NCI-H1417 (cell line): ENCODE measurements at regions not wholly inside any gene's neighbourhood (a gene's known extent, or its start where the extent isn't known, plus 50 kb on each side); places are given as distances from the start of the nearest gene placed in this dataset.
"Not testable (repeated sequence)": the region's sequence is repeated elsewhere in the genome, so short reads cannot be mapped to it uniquely, and the experiment has no call there.

ENCODE experiments used
- DNase-seq, 3 experiments: peaks; one replicate each; lab custom pipeline; 2025; lab: John Stamatoyannopoulos, UW

DNA sequence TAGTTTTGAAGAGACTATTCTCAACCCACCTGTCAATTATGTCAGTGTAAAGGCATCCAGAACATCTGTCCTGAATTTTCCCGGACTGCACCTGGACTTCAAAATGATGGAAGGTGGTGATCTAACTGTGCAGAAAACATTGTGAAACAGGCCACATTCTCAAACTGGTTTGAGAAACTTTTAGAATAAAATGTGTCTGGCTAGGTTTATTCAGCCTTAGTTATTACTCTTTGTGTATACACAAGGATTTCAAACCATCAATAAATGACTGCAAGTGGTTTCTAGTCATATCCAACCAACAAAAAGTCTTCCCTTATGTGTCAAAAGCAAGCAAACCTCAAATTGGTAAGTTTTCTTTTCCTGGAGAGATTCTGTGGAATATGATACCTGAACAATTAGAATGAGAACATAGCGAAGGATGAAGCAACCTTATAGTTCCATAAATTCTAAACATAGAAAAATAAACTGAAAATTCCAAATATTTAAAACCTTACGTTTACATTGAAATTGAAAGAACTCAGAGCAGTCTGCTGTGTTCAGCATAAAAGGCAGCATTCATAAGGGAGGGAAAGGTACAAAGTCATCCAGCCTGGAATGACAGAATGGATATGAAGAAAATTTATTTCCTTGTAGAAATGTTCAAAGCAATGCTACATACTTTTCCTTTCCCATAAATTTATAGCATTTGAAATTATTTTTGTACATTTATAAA lies 306.6 kb upstream of the TGFBR2 start:
- DNase-seq = no peak

GRCh38 chr3:30300809-30301208 lies 305.6 kb upstream of the TGFBR2 start:
- no peak for DNase-seq

DNA sequence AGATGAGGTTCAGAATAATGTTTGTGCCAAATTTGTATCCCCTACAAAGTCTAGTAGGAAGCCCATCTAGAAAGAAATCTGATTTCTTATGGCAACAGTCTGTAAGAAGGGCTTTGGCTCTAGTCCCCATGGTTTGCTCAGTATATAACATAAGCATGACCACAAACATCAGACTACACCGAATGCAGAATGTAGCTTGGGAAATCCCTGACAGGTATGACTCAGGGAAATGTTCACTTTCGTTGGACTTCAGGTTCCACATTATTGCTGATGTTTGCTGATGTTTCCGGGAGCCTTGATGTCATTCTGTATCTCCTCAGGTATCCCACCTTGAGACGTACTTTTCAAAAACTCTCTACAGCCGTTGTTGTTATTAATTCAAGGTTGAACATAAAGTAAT lies 304.4 kb upstream of the TGFBR2 start:
- DNase-seq = no peak

DNA sequence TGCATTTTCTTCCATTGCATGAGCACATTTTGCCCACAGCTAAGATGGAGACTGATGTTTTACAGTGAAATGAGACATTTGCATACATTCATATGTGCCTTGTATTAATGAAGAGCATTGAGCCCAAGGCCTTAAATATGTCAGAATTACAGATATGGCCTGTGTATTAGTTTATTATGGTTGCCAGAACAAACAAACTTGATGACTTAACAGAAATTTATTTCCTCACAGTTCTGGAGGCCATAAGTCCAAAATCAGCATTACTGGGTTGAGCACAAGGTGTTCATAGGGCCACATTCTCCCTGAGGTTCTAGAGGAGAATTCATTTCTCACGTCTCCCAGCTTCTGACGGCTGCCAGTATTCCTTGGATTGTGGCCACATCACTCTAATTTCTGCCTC lies 302.6 kb upstream of the TGFBR2 start:
- no peak for DNase-seq

- DNase-seq = no peak
Measured at GRCh38 chr3:30305021-30305420, 301.4 kb upstream of the TGFBR2 start.

DNA sequence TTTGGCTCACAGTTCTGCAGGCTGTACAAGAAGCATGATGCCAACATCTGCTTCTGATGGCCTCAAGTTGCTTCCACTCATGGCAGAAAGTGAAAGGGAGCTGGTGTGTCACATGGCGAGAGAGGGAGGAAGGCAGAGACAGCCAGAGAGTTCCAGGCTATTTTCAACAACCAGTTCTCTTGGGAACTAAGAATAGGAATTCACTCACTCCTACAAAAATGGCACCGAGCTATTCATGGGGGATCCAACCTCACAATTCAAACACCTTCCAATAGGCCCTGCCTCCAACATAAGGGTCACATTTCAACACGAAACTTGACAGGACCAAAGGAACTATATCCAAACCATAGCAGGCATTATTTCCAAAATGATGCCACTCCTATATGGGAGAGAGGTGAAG lies 299.5 kb upstream of the TGFBR2 start:
- no peak for DNase-seq

DNA sequence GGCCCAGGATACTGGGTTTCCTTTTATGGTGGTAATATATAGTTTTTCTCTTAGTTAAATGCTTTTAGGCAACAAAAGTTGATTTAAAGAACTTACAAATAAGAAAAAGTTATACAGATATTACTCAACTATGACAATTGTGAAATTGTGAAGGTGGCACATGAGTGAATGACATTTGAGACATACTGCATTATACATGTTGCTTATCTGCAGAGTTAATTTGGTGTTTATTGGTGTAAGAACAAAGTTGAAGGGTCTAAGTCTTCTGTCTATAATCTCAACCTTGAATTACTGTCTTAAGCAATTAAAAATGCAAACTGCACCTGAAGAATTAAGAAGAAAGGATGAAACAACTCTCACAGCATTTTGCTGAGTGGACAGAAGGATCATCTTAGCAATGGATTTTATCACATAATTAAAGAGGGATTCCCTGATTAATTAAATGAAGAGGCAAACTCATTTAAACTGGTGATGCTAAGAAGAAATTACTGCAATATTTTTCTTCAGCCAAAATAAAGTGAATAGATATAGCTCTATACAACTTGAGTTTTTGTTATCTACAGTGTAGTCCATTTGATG lies 298.9 kb upstream of the TGFBR2 start:
- no peak for DNase-seq

GRCh38 chr3:30308131-30308530 lies 298.3 kb upstream of the TGFBR2 start:
- no peak for DNase-seq

DNA sequence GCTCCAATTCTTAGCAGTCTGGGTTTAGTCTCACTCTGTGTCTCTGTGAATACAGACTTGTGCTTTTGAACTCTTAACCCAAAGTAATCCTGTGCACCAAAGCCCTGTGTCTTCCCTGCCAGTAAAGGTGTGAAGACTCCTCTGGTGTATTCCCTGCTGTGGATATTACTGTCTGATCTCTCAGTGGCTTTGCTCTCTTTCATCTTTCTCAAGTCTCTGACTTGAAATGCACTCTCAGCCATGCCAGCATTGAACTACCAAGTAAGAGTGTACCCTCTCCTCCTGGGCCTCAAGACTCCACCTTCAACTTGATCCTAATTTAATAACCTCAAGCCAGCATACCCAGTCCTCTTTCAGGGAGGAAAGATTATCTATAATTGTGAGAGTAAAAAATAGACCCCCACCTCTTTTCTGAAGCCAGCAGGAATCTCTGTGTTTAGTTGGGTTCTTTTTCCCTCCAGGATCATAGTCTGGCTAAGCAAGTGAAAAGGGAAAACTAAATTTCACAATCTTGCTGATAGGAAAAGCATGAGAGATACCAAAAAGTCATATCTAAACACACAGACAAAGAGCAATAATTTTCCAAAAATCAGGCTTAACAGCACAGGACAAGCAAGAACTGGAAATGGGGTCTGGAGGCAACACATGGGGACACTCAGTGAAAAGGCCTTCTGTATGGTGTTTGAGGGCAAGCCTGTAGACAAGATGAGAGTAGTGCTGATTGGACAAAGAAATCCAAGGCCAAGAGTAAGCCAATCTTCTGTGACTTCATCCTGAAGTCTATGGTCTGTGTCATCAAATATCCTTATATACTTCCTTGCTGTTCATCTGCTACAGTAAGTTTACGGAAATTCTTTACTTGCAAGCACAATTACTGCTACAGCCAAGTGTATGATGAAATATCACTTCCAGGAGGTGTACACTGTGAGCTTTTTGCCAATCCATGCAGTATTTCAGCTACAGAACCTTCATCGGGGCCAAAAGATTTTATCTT lies 296.1 kb upstream of the TGFBR2 start:
- DNase-seq = no peak

GRCh38 chr3:30311781-30312180 lies 294.6 kb upstream of the TGFBR2 start:
- DNase-seq = peak in 1 of 3 experiments; percentile 22

- no peak for DNase-seq
Measured at GRCh38 chr3:30313840-30314239, 292.6 kb upstream of the TGFBR2 start.

DNA sequence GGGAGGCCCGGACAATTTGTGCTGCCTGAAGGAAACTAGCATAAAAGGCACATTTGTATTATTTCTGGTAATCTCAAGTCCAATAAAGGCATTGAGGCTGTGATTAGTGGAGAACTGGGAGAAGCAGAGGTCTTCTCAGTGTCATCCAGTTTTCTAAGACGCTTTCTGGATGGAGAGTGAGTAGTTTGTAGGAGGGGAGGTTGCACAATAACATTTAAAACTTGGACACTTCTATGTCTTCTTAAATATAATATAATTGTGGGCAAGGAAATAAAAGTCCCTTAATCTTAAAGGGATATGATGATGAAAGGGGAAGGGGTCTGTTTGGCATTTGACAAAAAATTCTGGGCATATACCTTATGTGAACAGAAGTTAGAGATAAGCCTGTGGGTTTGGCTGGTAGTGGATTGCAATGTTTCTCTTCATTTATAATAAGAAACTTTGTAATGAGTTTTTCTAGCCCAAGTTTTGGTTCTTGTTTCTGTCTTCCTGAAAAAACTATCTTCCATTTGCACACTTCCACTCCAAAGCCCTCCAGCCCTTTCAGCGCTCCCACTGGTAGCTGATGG lies 291.6 kb upstream of the TGFBR2 start:
- DNase-seq = no peak

GRCh38 chr3:30315447-30315846 lies 291.0 kb upstream of the TGFBR2 start:
- DNase-seq = no peak

GRCh38 chr3:30317561-30317960 lies 288.8 kb upstream of the TGFBR2 start:
- DNase-seq = no peak

GRCh38 chr3:30318110-30318509 lies 288.3 kb upstream of the TGFBR2 start:
- no peak for DNase-seq

GRCh38 chr3:30319713-30320112 lies 286.7 kb upstream of the TGFBR2 start:
- DNase-seq = peak in 2 of 3 experiments; percentile 7 to 9

- no peak for DNase-seq
Measured at GRCh38 chr3:30320392-30320791, 286.0 kb upstream of the TGFBR2 start.

DNA sequence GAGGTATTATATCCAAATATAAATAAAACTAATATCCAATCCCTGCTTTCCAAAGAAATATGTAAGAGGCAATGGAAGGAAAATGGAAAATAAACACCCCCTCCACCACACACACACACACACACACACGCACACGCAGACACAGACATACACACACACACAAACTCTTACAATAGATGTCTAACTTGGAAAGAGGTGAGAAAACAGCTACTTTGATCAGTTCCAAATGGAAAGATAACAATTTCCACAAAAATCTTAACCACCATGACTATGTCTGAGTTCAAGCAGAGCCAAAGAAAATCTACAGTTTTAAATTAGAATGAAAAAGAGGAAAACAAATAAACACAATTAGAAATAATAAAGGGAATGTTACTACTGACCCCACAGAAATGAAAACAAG lies 285.3 kb upstream of the TGFBR2 start:
- DNase-seq = no peak

GRCh38 chr3:30323649-30324048 lies 282.8 kb upstream of the TGFBR2 start:
- not testable (repeated sequence) for DNase-seq

DNA sequence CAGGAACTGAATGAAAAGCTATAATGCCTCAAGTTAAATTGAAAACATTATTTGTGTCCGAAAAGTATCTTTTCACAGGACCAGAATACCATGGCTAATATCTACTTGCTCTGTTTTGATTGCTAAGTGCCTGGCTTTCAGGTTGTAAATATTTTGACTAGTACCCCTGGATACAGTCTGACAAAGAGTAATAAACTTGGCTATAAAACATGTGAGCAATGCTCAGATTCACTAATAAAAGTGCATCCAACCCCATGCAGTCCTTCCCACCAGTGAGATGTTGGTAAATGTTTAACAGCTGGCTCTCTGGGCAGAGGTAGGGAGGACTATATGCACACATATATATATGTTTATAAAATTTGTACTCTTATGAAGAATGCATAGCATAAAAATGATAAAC lies 281.8 kb upstream of the TGFBR2 start:
- DNase-seq = no peak

- DNase-seq = not testable (repeated sequence)
Measured at GRCh38 chr3:30327976-30328375, 278.4 kb upstream of the TGFBR2 start.

GRCh38 chr3:30328935-30329334 lies 277.5 kb upstream of the TGFBR2 start:
- DNase-seq = not testable (repeated sequence)
